GM23338 (cell line): ENCODE measurements at regions not wholly inside any gene's neighbourhood (a gene's known extent, or its start where the extent isn't known, plus 50 kb on each side); places are given as distances from the start of the nearest gene placed in this dataset.

Experiments used
- ATAC-seq: fragments of 200-7000 bp; cut with Tn5 transposase; 3 replicates; pipeline ENCODE4 v1.9.1; 2020
- DNase-seq: peaks from one replicate; pipeline ENCODE4 v3.0.0-alpha.2; 2015; ENCODE audit warnings: low spot score
- H2AFZ ChIP-seq: fragments of 200-600 bp; sonication (generic); 2 replicates; pipeline ENCODE4 v1.8.0; 2016; ENCODE audit warnings: antibody characterized with exemption, mild to moderate bottlenecking, moderate library complexity
- H3F3A ChIP-seq: fragments of 200-600 bp; sonication (generic); replicated peaks from 2 replicates; pipeline ENCODE4 v1.8.0; 2017; ENCODE audit warnings: antibody characterized with exemption, mixed run types, low read depth
- H3K27ac ChIP-seq: fragments of 200-600 bp; sonication (generic); 2 replicates; pipeline ENCODE4 v1.6.1; 2016; ENCODE audit warnings: low read depth
- H3K27me3 ChIP-seq: fragments of 200-600 bp; sonication (generic); 2 replicates; pipeline ENCODE4 v1.8.0; 2016; ENCODE audit warnings: mild to moderate bottlenecking, mixed run types, moderate library complexity; ENCODE audit not compliant: insufficient read depth
- H3K36me3 ChIP-seq: fragments of 200-600 bp; sonication (generic); 2 replicates; pipeline ENCODE4 v1.8.0; 2016; ENCODE audit warnings: mild to moderate bottlenecking; ENCODE audit not compliant: insufficient read depth
- H3K4me1 ChIP-seq: fragments of 200-600 bp; sonication (generic); 2 replicates; pipeline ENCODE4 v1.8.0; 2016; ENCODE audit warnings: mild to moderate bottlenecking, moderate library complexity; ENCODE audit not compliant: insufficient read depth
- H3K4me2 ChIP-seq: fragments of 200-600 bp; sonication (generic); 2 replicates; pipeline ENCODE4 v1.7.1; 2017; ENCODE audit warnings: mixed run types
- H3K4me3 ChIP-seq: fragments of 200-600 bp; sonication (generic); 2 replicates; pipeline ENCODE4 v1.6.1; 2016; ENCODE audit warnings: mixed run types
- H3K79me2 ChIP-seq: fragments of 200-600 bp; sonication (generic); replicated peaks from 2 replicates; pipeline ENCODE4 v1.8.0; 2017; ENCODE audit warnings: mild to moderate bottlenecking; ENCODE audit not compliant: insufficient read depth
- H3K9me2 ChIP-seq: fragments of 200-600 bp; sonication (generic); 2 replicates; pipeline ENCODE4 v1.8.0; 2017; ENCODE audit not compliant: insufficient read depth
- H4K20me1 ChIP-seq: fragments of 200-600 bp; sonication (generic); replicated peaks from 2 replicates; pipeline ENCODE4 v1.8.0; 2017; ENCODE audit warnings: mild to moderate bottlenecking; ENCODE audit not compliant: insufficient read depth
- H3K27ac Mint-ChIP-seq: 2 replicates; pipeline ENCODE4 v1.8.0; 2020; ENCODE audit warnings: inconsistent platforms, mild to moderate bottlenecking, moderate library complexity, mixed read lengths
- H3K27me3 Mint-ChIP-seq: 3 replicates; pipeline ENCODE4 v1.8.0; 2022; ENCODE audit warnings: low read depth, mild to moderate bottlenecking, moderate library complexity, mixed read lengths, inconsistent platforms; ENCODE audit not compliant: insufficient read depth, poor library complexity
- H3K36me3 Mint-ChIP-seq: 3 replicates; pipeline ENCODE4 v1.8.0; 2021; ENCODE audit warnings: low read depth, mild to moderate bottlenecking, inconsistent platforms, moderate library complexity, mixed read lengths
- H3K4me1 Mint-ChIP-seq: 3 replicates; pipeline ENCODE4 v1.8.0; 2020; ENCODE audit warnings: mild to moderate bottlenecking, inconsistent platforms, mixed read lengths
- H3K4me3 Mint-ChIP-seq: 3 replicates; pipeline ENCODE4 v1.8.0; 2021; ENCODE audit warnings: moderate library complexity, mild to moderate bottlenecking, inconsistent platforms, mixed read lengths
- H3K9me3 Mint-ChIP-seq: 3 replicates; pipeline ENCODE4 v1.8.0; 2020; ENCODE audit warnings: moderate library complexity, mild to moderate bottlenecking, inconsistent platforms, mixed read lengths
- CREB1 ChIP-seq: fragments of 250-450 bp; sonication (Bioruptor Pico); IDR thresholded peaks from 2 replicates; pipeline ENCODE4 v1.5.0; 2020; ENCODE audit warnings: low read depth, mild to moderate bottlenecking, moderate library complexity
- CTCF ChIP-seq, 2 experiments: fragments of 200-600 bp in 1 of 2; sonication (generic) in 1 of 2; conservative IDR thresholded peaks; 2 replicates each; pipeline versions ENCODE4 v1.5.1 to v1.6.1; 2016 to 2017; ENCODE audit warnings: antibody characterized with exemption in 2 of 2, low read depth in 2 of 2, mild to moderate bottlenecking in 2 of 2, moderate library complexity in 1 of 2
- ETS1 ChIP-seq: IDR thresholded peaks from 2 replicates; pipeline ENCODE4 v1.6.1; 2016; ENCODE audit warnings: antibody characterized with exemption
- EZH2 ChIP-seq: fragments of 200-600 bp; sonication (generic); IDR thresholded peaks from one replicate; pipeline ENCODE4 v1.8.0; 2017; ENCODE audit warnings: antibody characterized with exemption, mild to moderate bottlenecking, low read depth; ENCODE audit not compliant: unreplicated experiment
- EZH2phosphoT487 ChIP-seq: fragments of 200-600 bp; sonication (generic); IDR thresholded peaks from one replicate; pipeline ENCODE4 v1.8.1; 2018; ENCODE audit warnings: antibody characterized with exemption; ENCODE audit not compliant: unreplicated experiment
- JUNB ChIP-seq: IDR thresholded peaks from one replicate; pipeline ENCODE4 v1.6.1; 2016; ENCODE audit warnings: antibody characterized with exemption; ENCODE audit not compliant: unreplicated experiment
- NANOG ChIP-seq: IDR thresholded peaks from 2 replicates; pipeline ENCODE4 v1.6.1; 2016; ENCODE audit warnings: antibody characterized with exemption, borderline replicate concordance
- POLR2AphosphoS5 ChIP-seq: IDR thresholded peaks from 2 replicates; pipeline ENCODE4 v1.6.1; 2016; ENCODE audit warnings: antibody characterized with exemption, low read depth
- REST ChIP-seq: IDR thresholded peaks from one replicate; pipeline ENCODE4 v1.6.1; 2018; ENCODE audit warnings: antibody characterized with exemption; ENCODE audit not compliant: unreplicated experiment
- STAT1 ChIP-seq: IDR thresholded peaks from one replicate; pipeline ENCODE4 v1.6.1; 2016; ENCODE audit warnings: antibody characterized with exemption; ENCODE audit not compliant: unreplicated experiment
- ZNF114 ChIP-seq: fragments of 250-450 bp; sonication (Bioruptor Pico); IDR thresholded peaks from 2 replicates; pipeline ENCODE4 v1.5.0; 2020; ENCODE audit warnings: mild to moderate bottlenecking, moderate library complexity
- ZNF331 ChIP-seq: fragments of 250-450 bp; sonication (Bioruptor Pico); IDR thresholded peaks from 2 replicates; pipeline ENCODE4 v1.5.0; 2020; ENCODE audit warnings: low read depth, mild to moderate bottlenecking, moderate library complexity
- TF ChIP-seq, protein P1 (sequence below): fragments of 250-450 bp; sonication (Bioruptor Pico); IDR thresholded peaks from 2 replicates; pipeline ENCODE4 v1.5.0; 2020; ENCODE audit warnings: mild to moderate bottlenecking, moderate library complexity

DNA sequence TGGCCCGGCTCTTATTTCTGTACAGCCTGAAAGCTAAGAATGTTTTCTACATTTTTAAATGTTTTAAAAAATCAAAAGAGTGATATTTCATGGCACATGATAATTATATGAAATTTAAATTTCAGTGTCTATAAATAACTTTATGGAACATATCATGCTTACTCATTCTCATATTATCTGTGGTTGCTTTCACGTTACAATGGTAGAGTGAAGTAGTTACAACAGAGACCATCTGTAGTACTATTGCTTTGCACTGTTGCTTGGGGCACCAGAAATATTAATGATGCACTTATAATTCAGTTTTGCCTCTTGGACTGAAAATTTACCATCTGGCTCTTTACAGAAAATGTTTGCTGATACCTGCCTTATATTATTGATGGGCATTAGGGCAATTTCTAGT is 481.6 kb downstream of the PLPP3 start:
- H3K4me1 ChIP-seq, result no peaks in the 10 kb centered on the region
- no peak for TF ChIP-seq ZNF331 (CRISPR knock-in tag)
- TF ChIP-seq REST, result no peak
- no peak for TF ChIP-seq ETS1
- TF ChIP-seq STAT1, result no peak
- no peak for TF ChIP-seq ZNF114
- no peak for TF ChIP-seq EZH2
- TF ChIP-seq POLR2AphosphoS5, result no peak
- no peak for TF ChIP-seq EZH2phosphoT487
- TF ChIP-seq JUNB, result no peak
- TF ChIP-seq CREB1 (CRISPR knock-in tag), result no peak
- no peak for TF ChIP-seq CTCF (conservative IDR thresholded peaks at IDR 0.05; ENCODE audit: low read depth in 2 of 2)
- no peak for TF ChIP-seq NANOG
- TF ChIP-seq, protein P1, sequence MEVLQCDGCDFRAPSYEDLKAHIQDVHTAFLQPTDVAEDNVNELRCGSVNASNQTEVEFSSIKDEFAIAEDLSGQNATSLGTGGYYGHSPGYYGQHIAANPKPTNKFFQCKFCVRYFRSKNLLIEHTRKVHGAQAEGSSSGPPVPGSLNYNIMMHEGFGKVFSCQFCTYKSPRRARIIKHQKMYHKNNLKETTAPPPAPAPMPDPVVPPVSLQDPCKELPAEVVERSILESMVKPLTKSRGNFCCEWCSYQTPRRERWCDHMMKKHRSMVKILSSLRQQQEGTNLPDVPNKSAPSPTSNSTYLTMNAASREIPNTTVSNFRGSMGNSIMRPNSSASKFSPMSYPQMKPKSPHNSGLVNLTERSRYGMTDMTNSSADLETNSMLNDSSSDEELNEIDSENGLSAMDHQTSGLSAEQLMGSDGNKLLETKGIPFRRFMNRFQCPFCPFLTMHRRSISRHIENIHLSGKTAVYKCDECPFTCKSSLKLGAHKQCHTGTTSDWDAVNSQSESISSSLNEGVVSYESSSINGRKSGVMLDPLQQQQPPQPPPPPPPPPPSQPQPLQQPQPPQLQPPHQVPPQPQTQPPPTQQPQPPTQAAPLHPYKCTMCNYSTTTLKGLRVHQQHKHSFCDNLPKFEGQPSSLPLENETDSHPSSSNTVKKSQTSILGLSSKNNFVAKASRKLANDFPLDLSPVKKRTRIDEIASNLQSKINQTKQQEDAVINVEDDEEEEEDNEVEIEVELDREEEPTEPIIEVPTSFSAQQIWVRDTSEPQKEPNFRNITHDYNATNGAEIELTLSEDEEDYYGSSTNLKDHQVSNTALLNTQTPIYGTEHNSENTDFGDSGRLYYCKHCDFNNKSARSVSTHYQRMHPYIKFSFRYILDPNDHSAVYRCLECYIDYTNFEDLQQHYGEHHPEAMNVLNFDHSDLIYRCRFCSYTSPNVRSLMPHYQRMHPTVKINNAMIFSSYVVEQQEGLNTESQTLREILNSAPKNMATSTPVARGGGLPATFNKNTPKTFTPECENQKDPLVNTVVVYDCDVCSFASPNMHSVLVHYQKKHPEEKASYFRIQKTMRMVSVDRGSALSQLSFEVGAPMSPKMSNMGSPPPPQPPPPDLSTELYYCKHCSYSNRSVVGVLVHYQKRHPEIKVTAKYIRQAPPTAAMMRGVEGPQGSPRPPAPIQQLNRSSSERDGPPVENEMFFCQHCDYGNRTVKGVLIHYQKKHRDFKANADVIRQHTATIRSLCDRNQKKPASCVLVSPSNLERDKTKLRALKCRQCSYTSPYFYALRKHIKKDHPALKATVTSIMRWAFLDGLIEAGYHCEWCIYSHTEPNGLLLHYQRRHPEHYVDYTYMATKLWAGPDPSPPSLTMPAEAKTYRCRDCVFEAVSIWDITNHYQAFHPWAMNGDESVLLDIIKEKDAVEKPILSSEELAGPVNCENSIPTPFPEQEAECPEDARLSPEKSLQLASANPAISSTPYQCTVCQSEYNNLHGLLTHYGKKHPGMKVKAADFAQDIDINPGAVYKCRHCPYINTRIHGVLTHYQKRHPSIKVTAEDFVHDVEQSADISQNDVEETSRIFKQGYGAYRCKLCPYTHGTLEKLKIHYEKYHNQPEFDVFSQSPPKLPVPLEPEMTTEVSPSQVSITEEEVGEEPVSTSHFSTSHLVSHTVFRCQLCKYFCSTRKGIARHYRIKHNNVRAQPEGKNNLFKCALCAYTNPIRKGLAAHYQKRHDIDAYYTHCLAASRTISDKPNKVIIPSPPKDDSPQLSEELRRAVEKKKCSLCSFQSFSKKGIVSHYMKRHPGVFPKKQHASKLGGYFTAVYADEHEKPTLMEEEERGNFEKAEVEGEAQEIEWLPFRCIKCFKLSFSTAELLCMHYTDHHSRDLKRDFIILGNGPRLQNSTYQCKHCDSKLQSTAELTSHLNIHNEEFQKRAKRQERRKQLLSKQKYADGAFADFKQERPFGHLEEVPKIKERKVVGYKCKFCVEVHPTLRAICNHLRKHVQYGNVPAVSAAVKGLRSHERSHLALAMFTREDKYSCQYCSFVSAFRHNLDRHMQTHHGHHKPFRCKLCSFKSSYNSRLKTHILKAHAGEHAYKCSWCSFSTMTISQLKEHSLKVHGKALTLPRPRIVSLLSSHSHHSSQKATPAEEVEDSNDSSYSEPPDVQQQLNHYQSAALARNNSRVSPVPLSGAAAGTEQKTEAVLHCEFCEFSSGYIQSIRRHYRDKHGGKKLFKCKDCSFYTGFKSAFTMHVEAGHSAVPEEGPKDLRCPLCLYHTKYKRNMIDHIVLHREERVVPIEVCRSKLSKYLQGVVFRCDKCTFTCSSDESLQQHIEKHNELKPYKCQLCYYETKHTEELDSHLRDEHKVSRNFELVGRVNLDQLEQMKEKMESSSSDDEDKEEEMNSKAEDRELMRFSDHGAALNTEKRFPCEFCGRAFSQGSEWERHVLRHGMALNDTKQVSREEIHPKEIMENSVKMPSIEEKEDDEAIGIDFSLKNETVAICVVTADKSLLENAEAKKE (CRISPR knock-in tag), result no peak
- no peak overlapping the region for H3K4me3 Mint-ChIP-seq
- no peak overlapping the region for H3K27ac ChIP-seq
- H2AFZ ChIP-seq, result no peak overlapping the region
- H3K36me3 Mint-ChIP-seq, result no peaks in the 10 kb centered on the region
- no peak overlapping the region for H3K4me3 ChIP-seq
- H3K4me2 ChIP-seq, result no peak overlapping the region
- H3K27me3 Mint-ChIP-seq, result peaks cover 2% of the 10 kb centered on the region
- ATAC-seq (no peak), DNase-seq (no peak)
- peaks cover 3% of the 10 kb centered on the region; the same call in 1 of the 3 replicates for H3K4me1 Mint-ChIP-seq
- H3K9me3 Mint-ChIP-seq, result no peaks in the 10 kb centered on the region
- H4K20me1 ChIP-seq, result no peaks in the 10 kb centered on the region
- H3K36me3 ChIP-seq, result no peaks in the 10 kb centered on the region
- no peak overlapping the region for H3K27ac Mint-ChIP-seq
- H3K79me2 ChIP-seq, result no peaks in the 10 kb centered on the region
- no peaks in the 10 kb centered on the region for H3K27me3 ChIP-seq
- peaks cover 6% of the 10 kb centered on the region; the same call in 1 of the 2 replicates for H3K9me2 ChIP-seq
- no peaks in the 10 kb centered on the region for H3F3A ChIP-seq
